HL-60 (cell line): ENCODE measurements at regions not wholly inside any gene's neighbourhood (a gene's known extent, or its start where the extent isn't known, plus 50 kb on each side); places are given as distances from the start of the nearest gene placed in this dataset.

Experiments used
- CTCF ChIP-seq: IDR thresholded peaks from one replicate; pipeline ENCODE4 v1.5.1; 2011; ENCODE audit warnings: low read length, control low read depth, inconsistent platforms; ENCODE audit not compliant: insufficient read depth
- POLR2AphosphoS5 ChIP-seq: IDR thresholded peaks from 2 replicates; pipeline ENCODE4 v1.6.1; 2012; ENCODE audit warnings: low read depth

- no peak for TF ChIP-seq CTCF
- no peak for TF ChIP-seq POLR2AphosphoS5
Observed at GRCh38 chr1:82483146-82483545, 682.4 kb downstream of the ADGRL2 start.
